ENCODE measurements at regions not wholly inside any gene's neighbourhood (a gene's known extent, or its start where the extent isn't known, plus 50 kb on each side); places are given as distances from the start of the nearest gene placed in this dataset.

GRCh38 chr11:70952191-70952590 lies 300.2 kb downstream of the SHANK2 start:
- Histone ChIP-seq H2AFZ (ENCODE audit: low read length) (no peak overlapping the region), H3K23ac (ENCODE audit: insufficient read length, low read depth, low read length) (no peak overlapping the region), H2BK12ac (ENCODE audit: insufficient read length, low read depth, low read length) (no peak overlapping the region), H3K14ac (ENCODE audit: insufficient read depth, low read length) (no peak overlapping the region), H2BK120ac (ENCODE audit: low read depth, low read length, poor library complexity, severe bottlenecking) (no peak overlapping the region), H4K5ac (ENCODE audit: insufficient read length, low read depth, low read length) (no peak overlapping the region), H3T11ph (ENCODE audit: low read length) (no peak overlapping the region), H3K79me1 (ENCODE audit: insufficient read depth, low read depth, low read length, poor library complexity, severe bottlenecking) (no peaks in the 10 kb centered on the region), H4K8ac (replicated peaks; ENCODE audit: insufficient read length, low read depth, low read length) (no peak overlapping the region), H4K91ac (ENCODE audit: insufficient read length, low read depth, low read length) (no peak overlapping the region), H3K18ac (ENCODE audit: insufficient read length, low read depth, low read length) (no peak overlapping the region), H3K9me3 (ENCODE audit: control insufficient read depth, low read depth, low read length) (no peaks in the 10 kb centered on the region), H2AK5ac (ENCODE audit: insufficient read length, low read length) (no peak overlapping the region), H3K9ac (ENCODE audit: extremely low read depth, insufficient read length, low read length) (no peak overlapping the region), H3K27me3 (ENCODE audit: insufficient read depth, low read length) (no peaks in the 10 kb centered on the region), H3K4me1 (ENCODE audit: insufficient read depth, low read length) (no peaks in the 10 kb centered on the region), H4K20me1 (ENCODE audit: control insufficient read depth, insufficient read depth, insufficient read length) (no peaks in the 10 kb centered on the region), H2BK5ac (ENCODE audit: insufficient read length, low read length) (no peak overlapping the region), H3K79me2 (ENCODE audit: insufficient read depth, low read length) (0 out of 2 replicates have a peak, but pooled peaks cover 2% of the 10 kb centered on the region), H3K27ac (ENCODE audit: insufficient read length, low read depth, low read length) (no peak overlapping the region), H3K56ac (ENCODE audit: insufficient read length, low read depth, low read length) (no peak overlapping the region), H3K23me2 (ENCODE audit: insufficient read length, low read depth, low read length, poor library complexity, severe bottlenecking) (no peaks in the 10 kb centered on the region), H2BK20ac (ENCODE audit: low read depth, low read length, poor library complexity, severe bottlenecking) (no peak overlapping the region), H3K4ac (ENCODE audit: low read depth, low read length) (no peak overlapping the region), H2BK15ac (ENCODE audit: low read depth, low read length) (no peak overlapping the region), H3K4me2 (ENCODE audit: insufficient read depth, insufficient read length, low read length) (no peak overlapping the region)
- Mint-ChIP-seq H3K9me3 (no peaks in the 10 kb centered on the region; a peak in 3 of 5 replicates), H3K4me3 (no peak overlapping the region), H3K4me1 (peaks cover 6 to 7% of the 10 kb centered on the region in 2 experiments; a peak in 3 of 4 replicates), H3K27ac (no peak overlapping the region; a peak in 1 of 7 replicates), H3K27me3 (ENCODE audit: low read depth) (peaks cover 3% of the 10 kb centered on the region; the same call in 1 of the 2 replicates), H3K36me3 (ENCODE audit: insufficient read depth in 1 of 3, low read depth in 3 of 3) (peaks cover 18 to 24% (median 19%) of the 10 kb centered on the region in 3 experiments; a peak in 6 of 7 replicates)
- TF ChIP-seq CTCF (conservative IDR thresholded peaks at IDR 0.05): no peak
- WGBS (ENCODE audit: extremely low coverage, insufficient read length, low lambda C conversion rate): no CpG with 5 or more reads among the region's 8 CpGs
- DNase-seq: no peak
